ENCODE measurements at regions not wholly inside any gene's neighbourhood (a gene's known extent, or its start where the extent isn't known, plus 50 kb on each side); places are given as distances from the start of the nearest gene placed in this dataset.

GRCh38 chr5:121681229-121681855 is 170.3 kb upstream of the FTMT start:
- DNase-seq: no peak

- no peak for DNase-seq
These were observed 163.6 kb upstream of the FTMT start for GRCh38 chr5:121688126-121688525.

- DNase-seq: no peak
These were observed 162.9 kb upstream of the FTMT start for GRCh38 chr5:121688781-121689180.

- no peak for DNase-seq
These were observed 160.2 kb upstream of the FTMT start for GRCh38 chr5:121691478-121691877.

GRCh38 chr5:121692158-121692557 is 159.5 kb upstream of the FTMT start:
- DNase-seq: no peak

- DNase-seq: no peak
These were observed 157.8 kb upstream of the FTMT start for GRCh38 chr5:121693864-121694263.

GRCh38 chr5:121695307-121695706 is 156.4 kb upstream of the FTMT start:
- DNase-seq: no peak

- no peak for DNase-seq
These were observed 153.0 kb upstream of the FTMT start for GRCh38 chr5:121698690-121699089.

- no peak for DNase-seq
These were observed 150.0 kb upstream of the FTMT start for GRCh38 chr5:121701731-121702130.

GRCh38 chr5:121702682-121703081 is 149.0 kb upstream of the FTMT start:
- DNase-seq: no peak

- DNase-seq: no peak
These were observed 147.4 kb upstream of the FTMT start for GRCh38 chr5:121704291-121704690.

- no peak for DNase-seq
These were observed 145.0 kb upstream of the FTMT start for GRCh38 chr5:121706686-121707085.

GRCh38 chr5:121707178-121707577 is 144.5 kb upstream of the FTMT start:
- DNase-seq: no peak

GRCh38 chr5:121711416-121711815 is 140.3 kb upstream of the FTMT start:
- DNase-seq: no peak

GRCh38 chr5:121719255-121719654 is 132.4 kb upstream of the FTMT start:
- no peak for DNase-seq

- no peak for DNase-seq
These were observed 126.2 kb upstream of the FTMT start for GRCh38 chr5:121725450-121725849.

- DNase-seq: no peak
These were observed 124.7 kb upstream of the FTMT start for GRCh38 chr5:121726991-121727390.

GRCh38 chr5:121731377-121731776 is 120.3 kb upstream of the FTMT start:
- no peak for DNase-seq

- DNase-seq: no peak
These were observed 116.1 kb upstream of the FTMT start for GRCh38 chr5:121735618-121736017.

GRCh38 chr5:121737120-121737519 is 114.6 kb upstream of the FTMT start:
- DNase-seq: no peak

GRCh38 chr5:121741156-121741555 is 110.5 kb upstream of the FTMT start:
- no peak for DNase-seq

GRCh38 chr5:121744577-121744976 is 107.1 kb upstream of the FTMT start:
- DNase-seq: no peak

GRCh38 chr5:121745407-121745806 is 106.3 kb upstream of the FTMT start:
- DNase-seq: no peak

- no peak for DNase-seq
These were observed 104.9 kb upstream of the FTMT start for GRCh38 chr5:121746763-121747162.

- DNase-seq: no peak
These were observed 103.0 kb upstream of the FTMT start for GRCh38 chr5:121748686-121749085.

GRCh38 chr5:121752149-121752548 is 99.5 kb upstream of the FTMT start:
- DNase-seq: no peak

All from NCI-H1417 treated with DMSO at 0.1 percent for 48 hours (cell line).